A673 (cell line): ENCODE measurements at regions not wholly inside any gene's neighbourhood (a gene's known extent, or its start where the extent isn't known, plus 50 kb on each side); places are given as distances from the start of the nearest gene placed in this dataset.

Experiments
- EZH2 ChIP-seq: fragments of 200-600 bp; sonication (generic); IDR thresholded peaks from 2 replicates; pipeline ENCODE4 v1.6.1; 2017; ENCODE audit warnings: borderline replicate concordance, low read depth, mild to moderate bottlenecking, mixed read lengths, antibody characterized with exemption, low read length; ENCODE audit not compliant: poor library complexity, severe bottlenecking
- TF ChIP-seq, protein P1 (sequence below): fragments of 300-800, 200-600 bp; sonication (generic); conservative IDR thresholded peaks from 2 replicates; pipeline ENCODE4 v1.5.1; 2017; ENCODE audit warnings: low read depth, mild to moderate bottlenecking, antibody characterized with exemption, low read length, moderate library complexity, mixed read lengths

DNA sequence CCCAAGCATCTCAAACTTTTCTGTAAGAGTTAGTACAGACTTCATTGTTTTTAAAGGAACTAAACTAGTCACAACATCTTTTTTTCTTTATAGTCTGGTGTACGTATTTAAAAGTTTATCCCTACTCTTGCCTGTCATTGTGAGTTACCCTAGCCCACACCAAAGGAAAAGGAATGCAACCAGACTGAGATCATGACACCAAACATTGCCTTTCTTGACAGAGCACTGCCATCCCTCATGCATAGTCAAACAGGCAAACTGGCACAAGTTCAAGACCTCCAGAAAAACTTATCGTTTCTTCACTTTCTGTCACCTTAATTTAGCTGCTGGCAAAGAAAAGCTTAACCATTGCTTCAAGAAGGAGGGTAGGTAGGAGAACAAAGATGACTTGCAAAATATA is 448.4 kb upstream of the MANEA start:
- TF ChIP-seq, protein P1, sequence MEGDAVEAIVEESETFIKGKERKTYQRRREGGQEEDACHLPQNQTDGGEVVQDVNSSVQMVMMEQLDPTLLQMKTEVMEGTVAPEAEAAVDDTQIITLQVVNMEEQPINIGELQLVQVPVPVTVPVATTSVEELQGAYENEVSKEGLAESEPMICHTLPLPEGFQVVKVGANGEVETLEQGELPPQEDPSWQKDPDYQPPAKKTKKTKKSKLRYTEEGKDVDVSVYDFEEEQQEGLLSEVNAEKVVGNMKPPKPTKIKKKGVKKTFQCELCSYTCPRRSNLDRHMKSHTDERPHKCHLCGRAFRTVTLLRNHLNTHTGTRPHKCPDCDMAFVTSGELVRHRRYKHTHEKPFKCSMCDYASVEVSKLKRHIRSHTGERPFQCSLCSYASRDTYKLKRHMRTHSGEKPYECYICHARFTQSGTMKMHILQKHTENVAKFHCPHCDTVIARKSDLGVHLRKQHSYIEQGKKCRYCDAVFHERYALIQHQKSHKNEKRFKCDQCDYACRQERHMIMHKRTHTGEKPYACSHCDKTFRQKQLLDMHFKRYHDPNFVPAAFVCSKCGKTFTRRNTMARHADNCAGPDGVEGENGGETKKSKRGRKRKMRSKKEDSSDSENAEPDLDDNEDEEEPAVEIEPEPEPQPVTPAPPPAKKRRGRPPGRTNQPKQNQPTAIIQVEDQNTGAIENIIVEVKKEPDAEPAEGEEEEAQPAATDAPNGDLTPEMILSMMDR, result no peak
- no peak for TF ChIP-seq EZH2
